Subcutaneous abdominal adipose tissue (tissue), 5 donors: ENCODE measurements at regions not wholly inside any gene's neighbourhood (a gene's known extent, or its start where the extent isn't known, plus 50 kb on each side); places are given as distances from the start of the nearest gene placed in this dataset.
A peak's percentile ranks its signal among the peaks of the same experiment; 100 is the strongest.

Experiments
- H3K27ac ChIP-seq: one replicate; pipeline ENCODE4 v1.7.0; 2013; ENCODE audit warnings: low read depth, mild to moderate bottlenecking, inconsistent platforms, low read length, moderate library complexity
- H3K27me3 ChIP-seq, 5 donors: one replicate each; pipeline ENCODE4 v1.7.0; 2013; ENCODE audit warnings: low read length in 5 of 5, inconsistent platforms in 1 of 5; ENCODE audit not compliant: control insufficient read depth in 5 of 5, insufficient read depth in 4 of 5
- H3K36me3 ChIP-seq, 5 donors: one replicate each; pipeline ENCODE4 v1.7.0; 2013; ENCODE audit warnings: low read length in 5 of 5; ENCODE audit not compliant: control insufficient read depth in 5 of 5, insufficient read depth in 5 of 5
- H3K4me1 ChIP-seq, 5 donors: one replicate each; pipeline ENCODE4 v1.7.0; 2013; ENCODE audit warnings: low read length in 5 of 5, mild to moderate bottlenecking in 3 of 5, moderate library complexity in 1 of 5; ENCODE audit not compliant: control insufficient read depth in 5 of 5, insufficient read depth in 5 of 5
- H3K4me3 ChIP-seq, 5 donors: one replicate each; pipeline ENCODE4 v1.7.0; 2013; ENCODE audit warnings: low read length in 5 of 5, low read depth in 1 of 5
- H3K9ac ChIP-seq, 5 donors: one replicate each; pipeline ENCODE4 v1.7.0; 2013; ENCODE audit warnings: low read length in 5 of 5, mild to moderate bottlenecking in 4 of 5, moderate library complexity in 3 of 5
- H3K9me3 ChIP-seq, 5 donors: one replicate each; pipeline ENCODE4 v1.7.0; 2013; ENCODE audit warnings: low read length in 5 of 5; ENCODE audit not compliant: control insufficient read depth in 5 of 5
- donor health status: healthy.
- donor health status: healthy.
- donor health status: healthy.
- donor health status: healthy.
- donor health status: healthy.

DNA sequence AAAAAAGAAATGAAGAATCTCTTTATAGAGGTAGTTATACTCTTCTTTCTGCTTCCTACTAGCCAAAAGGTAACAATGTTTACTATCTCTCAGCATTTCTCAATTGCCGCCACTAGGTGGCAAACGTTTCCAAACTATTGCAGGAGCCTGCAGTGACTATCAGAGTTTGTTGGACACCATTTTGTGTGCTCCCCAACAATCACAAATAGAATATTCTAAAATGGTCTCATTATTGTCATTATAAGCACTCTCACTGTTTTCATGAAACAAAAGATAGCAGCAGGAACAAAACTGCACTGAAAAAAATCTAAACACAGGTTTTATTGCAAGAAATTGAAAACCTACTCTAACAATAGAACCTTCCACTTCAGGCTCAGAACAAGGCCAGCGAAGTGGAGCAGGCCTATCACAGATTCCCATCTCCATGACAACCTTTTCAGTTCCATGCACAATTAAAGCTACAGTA lies 83.9 kb upstream of the PLPPR4 start:
- no peaks in the 10 kb centered on the region for H3K36me3 ChIP-seq
- H3K27ac ChIP-seq, result peak overlapping the region; percentile 48
- H3K27me3 ChIP-seq, result no peaks in the 10 kb centered on the region
- peaks cover 0 to 9% (median 5%) of the 10 kb centered on the region in 5 donors for H3K4me1 ChIP-seq
- no peaks in the 10 kb centered on the region for H3K9me3 ChIP-seq
- no peak overlapping the region for H3K9ac ChIP-seq
- peak overlapping the region in 2 of 5 donors; percentile 16 to 26 for H3K4me3 ChIP-seq

DNA sequence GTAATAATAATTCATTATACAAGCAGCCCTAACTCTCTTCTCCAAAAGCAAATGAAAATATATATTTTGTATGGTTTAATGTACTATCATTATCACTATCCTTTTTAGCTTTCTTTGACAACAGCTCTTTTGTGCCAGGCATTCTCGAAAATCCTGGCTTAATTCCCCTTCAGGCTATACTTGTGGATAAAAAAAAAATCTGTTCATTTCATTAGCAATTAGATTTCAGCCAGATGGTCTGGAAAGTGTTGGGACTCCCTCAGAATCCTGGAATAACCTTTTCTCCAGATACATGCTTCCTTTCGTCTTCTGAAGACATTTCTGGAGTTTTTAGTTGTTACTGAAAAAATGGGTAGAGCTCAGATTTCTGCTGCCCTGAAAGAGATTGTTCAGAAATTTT lies 83.4 kb upstream of the PLPPR4 start:
- Histone ChIP-seq H3K9me3 (no peaks in the 10 kb centered on the region), H3K27me3 (no peaks in the 10 kb centered on the region), H3K9ac (no peak overlapping the region), H3K4me3 (no peak overlapping the region), H3K36me3 (no peaks in the 10 kb centered on the region), H3K27ac (peak overlapping the region; percentile 48), H3K4me1 (peaks cover 0 to 9% (median 5%) of the 10 kb centered on the region in 5 donors)

DNA sequence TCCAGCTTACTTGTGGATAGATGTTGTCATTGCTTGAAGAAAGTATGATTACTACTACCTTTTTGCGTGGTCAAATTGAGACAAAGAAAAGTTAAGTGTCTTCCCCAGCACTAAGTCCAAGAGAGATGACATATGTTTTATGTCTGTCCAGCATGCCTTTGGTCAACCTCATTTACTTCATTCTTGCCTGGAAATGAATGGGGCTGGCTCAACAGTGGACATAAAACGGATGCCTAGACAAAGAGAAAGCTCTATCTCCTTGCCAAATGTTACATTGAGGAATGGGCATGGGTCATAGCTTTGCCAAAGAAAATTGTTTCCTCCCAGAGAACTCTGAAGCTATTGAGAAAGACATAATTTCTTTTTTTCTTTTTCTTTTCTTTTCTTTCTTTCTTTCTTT lies 82.4 kb upstream of the PLPPR4 start:
- Histone ChIP-seq H3K9ac (no peak overlapping the region), H3K27me3 (no peaks in the 10 kb centered on the region), H3K36me3 (no peaks in the 10 kb centered on the region)

DNA sequence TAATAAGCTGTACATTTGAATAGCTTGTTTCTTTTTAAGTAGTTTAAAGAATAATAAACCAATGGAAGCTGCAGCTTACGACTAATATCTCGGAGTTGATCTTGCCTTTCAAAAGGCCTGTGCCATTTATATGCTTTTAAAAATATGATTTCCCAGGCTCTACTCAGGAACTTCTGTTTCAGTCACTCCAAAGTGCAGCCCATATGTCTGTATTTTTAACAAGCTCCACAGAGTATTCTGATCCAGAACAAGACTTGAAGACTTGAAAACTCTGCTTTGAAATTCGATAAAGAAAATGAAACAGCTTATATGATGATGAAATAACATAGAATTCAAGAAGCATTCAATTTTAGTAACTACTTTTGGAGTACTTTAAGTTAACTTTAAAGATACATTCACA lies 79.1 kb upstream of the PLPPR4 start:
- H3K9ac ChIP-seq, result no peak overlapping the region
- H3K4me1 ChIP-seq, result peaks cover 0 to 9% (median 5%) of the 10 kb centered on the region in 5 donors

More for the DNA sequence above, 82.4 kb upstream of the PLPPR4 start:
- H3K9me3 ChIP-seq, result no peaks in the 10 kb centered on the region
- no peak overlapping the region for H3K27ac ChIP-seq
- peaks cover 0 to 9% (median 5%) of the 10 kb centered on the region in 5 donors for H3K4me1 ChIP-seq
- no peak overlapping the region for H3K4me3 ChIP-seq

DNA sequence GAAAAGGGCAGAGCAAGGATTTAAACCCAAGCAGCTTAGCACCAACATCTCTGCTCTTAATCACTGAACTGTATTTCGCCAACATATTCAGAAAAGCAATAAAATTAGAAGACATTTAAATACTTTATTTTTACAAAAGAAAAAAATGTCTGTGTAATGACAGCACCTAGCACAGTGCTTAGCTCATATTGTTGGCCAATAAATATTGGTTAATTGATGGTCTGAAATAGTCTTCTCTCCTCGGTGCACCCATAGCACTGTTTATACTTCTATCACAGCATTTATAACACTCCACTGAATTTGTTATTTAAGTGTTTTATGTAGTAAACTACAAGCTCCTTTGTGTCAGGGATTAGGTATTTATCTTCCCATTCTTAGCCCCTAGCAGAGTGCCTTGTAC lies 70.9 kb upstream of the PLPPR4 start:
- Histone ChIP-seq H3K27me3 (no peaks in the 10 kb centered on the region), H3K36me3 (no peaks in the 10 kb centered on the region), H3K9me3 (peaks cover 0 to 3% (median 0%) of the 10 kb centered on the region in 5 donors), H3K4me1 (no peaks in the 10 kb centered on the region), H3K27ac (no peak overlapping the region), H3K9ac (no peak overlapping the region), H3K4me3 (no peak overlapping the region)

More for the DNA sequence above, 79.1 kb upstream of the PLPPR4 start:
- no peaks in the 10 kb centered on the region for H3K27me3 ChIP-seq
- no peak overlapping the region for H3K27ac ChIP-seq
- no peaks in the 10 kb centered on the region for H3K36me3 ChIP-seq
- H3K4me3 ChIP-seq, result no peak overlapping the region
- no peaks in the 10 kb centered on the region for H3K9me3 ChIP-seq

DNA sequence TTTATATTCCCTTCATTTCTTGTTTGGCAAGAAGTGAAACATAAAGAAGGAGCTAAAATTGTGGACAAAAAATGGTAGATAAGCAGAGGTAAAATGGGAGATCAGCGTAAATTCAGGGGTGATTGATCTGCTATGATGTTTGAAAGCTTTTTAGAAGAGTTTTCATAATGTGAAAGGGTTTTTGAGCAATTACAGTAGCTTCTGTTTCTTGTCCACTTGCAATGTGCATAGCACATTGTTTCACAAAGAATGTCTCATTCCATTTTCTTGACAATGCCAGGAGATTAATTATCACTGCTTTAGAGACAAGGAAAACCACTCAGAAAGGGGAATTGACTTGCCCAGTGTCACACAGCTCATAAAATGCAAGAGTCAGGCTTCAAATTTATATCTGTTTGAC lies 65.9 kb upstream of the PLPPR4 start:
- H3K36me3 ChIP-seq, result no peaks in the 10 kb centered on the region
- H3K9me3 ChIP-seq, result no peaks in the 10 kb centered on the region
- H3K27me3 ChIP-seq, result no peaks in the 10 kb centered on the region
- H3K27ac ChIP-seq, result no peak overlapping the region
- H3K4me1 ChIP-seq, result no peaks in the 10 kb centered on the region
- H3K9ac ChIP-seq, result no peak overlapping the region
- no peak overlapping the region for H3K4me3 ChIP-seq

DNA sequence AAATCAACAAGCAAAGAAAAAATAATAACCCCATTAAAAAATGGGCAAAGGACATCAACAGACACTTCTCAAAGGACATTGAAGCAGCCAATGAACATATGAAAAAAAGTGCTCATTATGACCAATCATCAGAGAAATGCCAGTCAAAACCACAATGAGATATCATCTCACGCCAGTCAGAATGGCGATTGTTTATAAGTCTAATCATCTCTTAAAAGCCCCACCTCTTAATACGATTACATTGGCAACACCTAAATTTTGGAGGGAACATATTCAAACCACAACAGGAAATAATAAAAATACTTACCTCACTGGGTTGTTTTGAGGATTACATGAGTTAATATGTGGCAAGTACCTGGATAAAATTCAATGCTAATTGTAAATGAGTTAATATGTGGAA lies 57.1 kb upstream of the PLPPR4 start:
- Histone ChIP-seq H3K4me3 (no peak overlapping the region), H3K27me3 (no peaks in the 10 kb centered on the region), H3K4me1 (no peaks in the 10 kb centered on the region), H3K9me3 (no peaks in the 10 kb centered on the region), H3K9ac (no peak overlapping the region), H3K36me3 (no peaks in the 10 kb centered on the region), H3K27ac (no peak overlapping the region)
